ENCODE measurements at regions not wholly inside any gene's neighbourhood (a gene's known extent, or its start where the extent isn't known, plus 50 kb on each side); places are given as distances from the start of the nearest gene placed in this dataset.
A peak's percentile ranks its signal among the peaks of the same experiment; 100 is the strongest.
"Not testable (repeated sequence)": the region's sequence is repeated elsewhere in the genome, so short reads cannot be mapped to it uniquely, and the experiment has no call there.

DNA sequence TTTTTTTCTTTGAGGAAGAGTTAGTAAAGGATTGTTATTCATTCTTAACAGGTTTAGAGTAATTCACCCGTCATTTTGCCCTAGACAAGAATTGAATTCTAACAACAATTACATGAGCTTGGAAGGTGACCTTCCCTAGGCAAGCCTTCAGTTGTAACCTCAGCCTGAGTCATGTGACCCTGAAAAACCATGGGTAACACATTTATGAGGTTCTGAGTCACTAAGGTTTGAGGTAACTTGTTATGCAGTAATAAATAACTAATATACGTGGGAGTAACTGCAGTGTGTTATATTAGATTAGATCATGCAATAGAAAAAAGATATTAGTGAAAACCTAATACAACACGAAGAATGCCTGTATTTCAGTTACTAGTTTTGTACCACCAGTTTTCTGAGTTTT is 237.6 kb upstream of the NDN start:
- peak; percentile 28 for DNase-seq (ENCODE audit: low spot score)

DNA sequence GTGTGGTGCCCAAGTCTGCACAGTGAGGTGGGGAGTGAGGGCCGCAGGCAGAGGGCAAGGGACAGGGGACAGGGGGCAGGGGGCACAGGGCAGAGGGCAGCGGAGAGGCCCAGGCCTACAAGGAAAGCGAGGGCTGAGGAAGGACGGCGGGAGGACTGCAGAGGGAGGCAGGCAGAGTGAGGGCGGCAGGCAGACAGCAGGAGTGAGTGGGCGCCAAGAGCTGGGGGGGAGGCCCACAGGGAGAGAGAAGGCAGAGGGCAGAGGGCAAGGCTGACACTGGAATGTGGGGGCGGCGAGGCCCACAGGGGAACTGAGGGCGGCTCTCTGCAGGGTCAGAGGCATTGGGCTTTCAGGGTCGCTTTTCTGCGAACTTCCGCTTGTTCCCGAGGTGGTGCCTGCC is 267.8 kb upstream of the NDN start:
- no peak for DNase-seq (ENCODE audit: low spot score)

DNA sequence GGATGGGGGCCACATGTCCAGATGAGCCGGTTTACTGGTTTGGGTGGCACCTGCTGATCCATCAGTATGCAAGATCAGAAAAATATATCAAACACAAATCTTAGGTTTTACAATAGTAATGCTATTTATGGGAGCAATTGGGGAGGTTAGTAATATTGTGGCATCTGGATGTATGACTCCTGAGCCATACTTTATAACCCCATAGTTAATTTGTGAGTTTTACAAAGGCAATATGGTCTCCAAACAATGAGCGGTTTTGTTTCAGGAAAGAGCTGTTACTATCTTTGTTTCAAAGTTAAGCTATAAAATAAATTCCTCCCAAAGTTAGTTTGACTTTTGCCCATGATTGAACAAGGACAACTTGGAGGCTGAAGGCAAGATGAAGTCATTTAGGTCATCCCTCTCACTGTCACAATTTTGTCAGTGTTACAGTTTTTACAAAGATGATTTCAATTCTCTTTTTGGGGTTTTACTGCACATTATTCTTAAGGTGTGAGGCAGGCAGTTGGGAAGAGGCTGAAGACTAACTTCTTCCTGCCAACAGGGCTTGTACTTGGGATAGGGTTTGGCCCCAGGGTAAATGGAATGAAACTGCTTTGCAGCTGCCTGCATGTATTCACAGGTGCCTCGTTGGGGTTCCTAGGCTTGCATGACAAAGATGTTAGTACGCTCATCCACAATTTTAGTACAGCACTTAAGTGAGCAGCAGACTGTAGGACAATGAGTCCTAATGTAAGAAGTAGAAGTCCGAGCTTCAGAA is 296.6 kb upstream of the NDN start:
- DNase-seq (ENCODE audit: low spot score), result no peak

DNA sequence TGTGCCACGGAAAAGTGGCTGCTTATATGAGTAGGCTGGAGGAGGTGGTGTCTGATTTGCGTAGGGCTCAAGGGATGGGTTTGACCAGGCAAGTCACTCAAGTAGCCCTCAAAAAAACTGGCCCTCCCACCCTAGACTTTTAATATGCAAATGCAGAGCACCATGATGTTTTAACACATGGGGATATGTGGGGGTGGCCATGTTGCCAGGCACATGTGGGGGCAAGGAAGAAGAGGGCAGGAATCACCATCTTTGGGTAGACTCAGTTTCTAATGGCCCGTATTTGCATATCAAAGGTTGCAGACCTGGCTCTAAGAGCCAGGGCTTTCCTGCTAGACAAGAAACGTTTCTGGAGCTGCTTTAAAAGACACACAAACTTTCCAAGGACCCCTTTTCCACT is 307.2 kb upstream of the NDN start:
- DNase-seq (ENCODE audit: low spot score), result no peak

DNA sequence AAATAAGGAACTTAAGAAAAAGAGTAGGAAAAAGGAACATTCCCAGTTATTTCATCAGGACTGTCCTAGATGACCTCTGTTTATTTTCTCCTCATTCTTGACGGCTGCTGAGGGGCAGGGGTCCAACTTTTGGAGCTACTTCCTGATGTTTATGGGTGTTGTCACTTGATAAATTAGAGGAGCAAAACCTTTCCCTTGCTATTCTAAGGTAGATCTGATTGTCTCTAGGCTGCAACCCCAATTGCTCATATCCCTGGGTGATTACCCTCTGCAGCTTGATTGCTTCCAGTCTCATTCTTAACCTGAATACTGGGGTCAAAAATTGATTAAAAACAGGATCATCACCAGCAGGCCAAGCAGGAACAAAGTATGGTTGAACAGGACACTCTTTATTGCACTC is 311.0 kb upstream of the NDN start:
- DNase-seq (ENCODE audit: low spot score), result no peak

DNA sequence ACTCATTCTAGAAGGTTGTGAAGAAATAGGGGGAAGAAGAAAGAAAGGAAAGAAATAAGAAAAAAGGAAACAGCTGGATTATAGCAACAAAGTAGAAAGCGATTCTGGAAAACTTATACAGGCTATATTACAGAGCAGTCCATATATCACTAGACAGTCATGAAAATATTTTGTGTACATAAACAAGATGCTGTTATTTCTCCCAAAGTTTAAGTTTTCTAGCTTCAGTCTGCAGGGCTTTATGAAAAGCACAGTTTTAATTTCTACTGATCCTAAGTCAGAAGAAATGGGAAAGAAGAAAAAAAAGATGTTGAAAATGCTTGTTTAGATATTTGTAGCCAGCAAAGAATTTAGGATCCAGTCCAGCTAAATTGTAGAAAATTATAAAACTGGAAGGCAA is 321.4 kb upstream of the NDN start:
- no peak for DNase-seq (ENCODE audit: low spot score)

DNA sequence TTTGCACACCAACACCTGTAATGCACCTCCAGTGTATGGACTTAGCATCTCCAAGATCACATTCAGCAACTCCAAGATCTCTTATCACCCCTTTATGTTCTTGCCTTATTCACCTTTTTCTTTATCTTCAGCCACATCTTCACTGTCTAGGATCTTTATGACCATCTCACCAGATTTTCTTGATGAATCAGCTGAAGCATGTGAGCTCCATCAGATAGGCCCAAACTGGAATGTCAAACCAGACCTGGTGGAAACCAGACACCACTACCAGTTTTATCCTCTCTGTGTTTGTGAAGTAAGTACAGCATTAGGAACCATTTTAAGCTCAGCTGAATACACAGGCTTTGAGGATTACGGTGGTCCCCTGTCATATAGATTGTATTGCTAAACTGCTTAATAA is 330.4 kb upstream of the NDN start:
- DNase-seq (ENCODE audit: low spot score), result no peak

DNA sequence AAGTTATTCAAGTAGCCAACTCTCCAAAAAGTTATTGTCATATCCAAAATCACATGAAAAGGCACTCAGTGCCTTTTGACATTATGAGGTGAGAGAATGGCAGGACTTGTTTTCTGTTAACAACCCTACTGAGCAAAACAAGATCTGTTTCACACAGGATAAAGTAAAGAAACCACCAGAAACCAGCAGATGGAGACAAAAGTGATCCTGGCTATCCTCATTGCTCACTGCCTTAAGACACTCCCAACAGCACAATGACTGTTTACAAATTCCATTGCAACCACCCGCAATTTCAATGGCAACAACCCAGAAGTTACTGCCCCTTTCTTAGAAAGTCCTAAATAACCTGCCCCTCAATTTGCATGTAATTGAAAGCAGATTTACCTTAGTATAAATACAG is 352.6 kb upstream of the NDN start:
- DNase-seq (ENCODE audit: low spot score), result no peak

DNA sequence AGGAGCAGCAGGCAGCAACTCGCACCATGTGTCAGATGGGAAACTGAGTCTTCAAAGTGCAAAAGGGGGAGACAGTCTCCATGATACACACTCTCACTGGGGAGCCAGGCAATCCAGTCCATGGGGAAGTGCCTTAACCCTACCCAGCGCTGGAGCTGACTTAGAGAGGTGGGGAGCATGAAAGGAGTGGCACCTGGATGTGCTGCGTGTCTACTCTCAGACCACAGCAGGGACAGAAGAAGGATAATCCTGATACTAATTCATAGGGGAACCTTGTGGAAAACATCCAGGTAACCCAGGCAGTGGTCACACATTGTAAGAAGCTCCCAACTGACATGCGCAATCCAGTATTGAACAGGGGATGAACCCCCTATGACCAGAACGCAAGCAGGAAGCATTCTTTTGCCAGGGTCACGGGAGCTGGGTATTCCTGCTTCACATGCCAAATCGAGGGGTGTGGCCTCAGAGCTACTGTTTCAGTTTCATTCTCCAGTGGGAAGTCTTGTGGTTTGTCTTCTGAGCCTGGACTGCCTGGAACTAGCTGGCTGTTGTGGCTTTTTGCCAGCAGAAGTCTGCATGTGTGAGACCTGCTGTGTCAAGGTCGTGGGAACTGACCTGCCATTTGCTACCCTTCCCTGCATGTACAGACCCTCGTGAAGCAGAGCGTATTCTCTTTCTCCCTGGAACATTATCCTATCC is 367.6 kb upstream of the NDN start:
- peak; percentile 56 for DNase-seq (ENCODE audit: low spot score)

DNA sequence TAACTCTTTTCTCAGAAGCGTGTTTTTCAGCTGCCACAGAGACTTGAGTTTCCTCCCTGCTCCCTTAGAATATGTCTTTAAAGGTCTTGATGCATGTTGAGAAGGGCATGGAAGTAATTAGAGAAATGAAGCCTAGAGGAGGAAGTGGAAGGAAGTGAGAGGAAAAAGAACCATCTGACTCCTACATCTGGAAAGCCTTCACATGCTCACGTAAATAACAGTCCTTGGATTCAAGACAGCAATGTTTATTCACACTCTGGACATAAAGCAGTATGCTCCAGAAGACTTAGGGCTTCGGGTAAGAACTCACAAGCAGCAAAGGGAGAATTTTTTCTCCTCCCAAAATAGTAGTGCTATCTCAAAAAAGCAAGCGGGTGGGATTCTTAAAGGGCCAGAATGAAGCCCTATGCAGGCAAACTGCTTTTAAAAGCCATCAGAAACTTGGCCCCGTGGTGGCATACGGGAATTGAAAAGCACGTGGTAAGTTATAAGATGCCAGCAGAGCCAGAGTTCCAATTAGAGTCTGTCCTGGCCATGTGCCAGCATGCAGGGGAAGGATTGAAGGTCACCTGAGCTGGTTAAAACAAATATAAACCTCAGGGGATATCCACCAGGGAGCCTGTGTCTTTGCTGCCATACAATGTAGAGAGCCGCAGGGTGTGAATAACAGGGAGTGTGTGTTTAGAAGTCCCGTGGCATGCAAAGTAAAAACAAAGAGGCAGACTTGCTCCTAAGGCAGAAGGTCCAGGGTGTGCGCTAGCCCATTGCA is 380.8 kb upstream of the NDN start:
- DNase-seq (ENCODE audit: low spot score), result no peak

DNA sequence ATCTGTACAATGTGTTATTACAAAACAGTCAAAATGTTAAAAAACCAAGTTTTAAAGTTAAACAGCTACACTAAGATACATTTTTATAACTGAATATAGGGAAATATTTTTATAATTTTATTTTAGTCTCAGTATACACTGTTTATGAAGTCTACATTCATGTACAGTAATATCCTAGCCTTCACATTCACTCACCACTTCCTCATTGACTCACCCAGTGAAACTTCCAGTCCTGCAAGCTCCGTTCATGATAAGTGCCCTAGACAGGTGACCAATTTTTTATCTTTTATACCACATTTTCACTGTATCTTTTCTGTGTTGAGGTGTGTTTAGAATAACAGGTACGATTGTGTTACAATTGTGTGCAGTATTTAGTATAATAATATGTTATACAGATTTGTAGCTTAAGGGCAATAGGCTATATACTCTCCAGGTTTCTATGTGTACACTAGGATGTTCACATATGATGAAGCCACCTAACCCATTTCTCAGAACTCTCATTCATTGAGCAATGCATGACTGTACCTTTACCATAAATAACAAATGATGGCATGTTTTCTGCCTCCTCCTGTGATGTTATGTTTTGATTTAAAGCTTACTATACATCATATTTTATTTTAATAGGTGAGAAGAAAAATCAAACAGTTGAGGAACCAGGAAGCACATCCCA is 388.4 kb upstream of the NDN start:
- DNase-seq (ENCODE audit: low spot score), result peak; percentile 23

DNA sequence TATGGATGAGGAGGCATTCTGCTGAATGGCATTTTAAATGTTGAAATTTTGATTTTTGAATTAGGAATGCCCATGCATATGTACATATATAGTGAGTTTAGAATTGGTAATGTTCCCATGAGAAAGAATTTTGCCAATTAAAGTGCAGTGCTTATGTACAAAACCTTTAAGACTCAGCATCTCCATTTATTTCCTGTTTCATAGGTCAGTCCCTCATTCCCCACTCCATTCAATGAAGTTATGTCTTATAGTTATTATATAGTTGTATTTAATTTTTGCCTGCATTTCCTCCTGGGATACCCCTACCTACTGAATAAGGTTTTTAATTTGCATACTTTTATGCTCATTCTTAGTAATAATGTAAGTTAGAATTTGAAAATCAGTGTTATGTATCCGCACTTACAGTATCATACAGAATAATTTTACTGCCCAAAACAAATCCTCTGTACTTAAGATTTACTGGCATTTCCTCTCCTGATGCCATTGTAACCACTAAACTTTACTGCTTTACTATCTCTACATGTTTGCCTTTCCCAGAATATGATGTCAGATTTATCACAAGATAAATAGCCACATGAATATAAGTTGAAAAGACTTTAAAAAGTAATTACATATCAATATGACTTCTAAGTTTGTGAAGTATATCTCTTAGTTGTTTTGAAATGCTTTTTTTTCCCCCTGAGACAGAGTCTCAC is 389.1 kb upstream of the NDN start:
- no peak for DNase-seq (ENCODE audit: low spot score)

DNA sequence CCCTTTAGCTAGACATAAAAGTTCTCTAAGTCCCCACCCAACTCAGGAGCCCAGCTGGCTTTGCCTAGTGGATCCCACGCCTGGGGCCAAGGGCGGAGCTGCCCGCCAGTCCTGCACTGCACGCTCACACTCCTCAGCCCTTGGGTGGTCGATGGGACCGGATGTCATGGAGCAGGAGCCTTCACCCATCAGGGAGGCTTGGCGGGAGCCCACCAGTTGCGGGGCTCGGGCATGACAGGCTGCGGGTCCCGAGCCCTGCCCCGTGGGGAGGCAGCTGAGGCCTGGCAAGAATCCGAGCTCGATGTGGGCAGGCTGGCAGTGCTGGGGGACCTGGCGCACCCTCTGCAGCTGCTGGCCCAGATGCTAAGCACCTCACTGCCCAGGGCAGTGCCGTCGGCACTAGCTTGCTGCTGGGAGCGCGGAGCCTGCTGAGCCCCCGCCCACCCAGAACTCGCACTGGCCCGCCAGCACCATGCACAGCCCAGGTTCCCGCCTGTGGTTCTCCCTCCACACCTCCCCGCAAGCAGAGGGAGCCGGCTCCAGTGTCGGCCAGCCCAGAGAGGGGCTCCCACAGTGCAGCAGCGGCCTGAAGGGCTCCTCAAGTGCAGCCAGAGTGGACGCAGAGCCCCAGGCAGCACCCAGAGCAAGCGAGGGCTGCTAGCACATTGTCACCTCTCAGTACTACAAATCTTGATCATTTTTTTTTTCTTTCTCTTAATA is 391.4 kb upstream of the NDN start:
- DNase-seq (ENCODE audit: low spot score), result no peak

DNA sequence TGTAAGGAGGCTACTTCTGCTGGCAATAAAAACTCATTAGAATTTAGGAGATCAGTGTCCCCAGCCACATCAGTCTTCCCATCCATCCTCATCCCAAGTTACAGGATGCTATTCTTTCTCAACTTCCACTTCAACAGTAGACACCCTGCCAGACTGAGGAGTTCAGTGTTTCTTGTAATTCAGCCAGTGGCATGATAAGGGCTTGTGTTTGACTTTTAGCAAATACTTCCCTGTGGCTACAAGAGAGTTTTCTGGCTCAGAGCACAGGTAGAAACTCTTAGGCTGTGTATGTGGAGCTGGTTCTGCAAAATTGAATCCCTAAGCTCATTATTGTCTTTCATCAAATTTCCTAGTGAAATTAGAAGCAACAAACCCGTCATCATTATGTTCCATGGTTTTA is 401.8 kb upstream of the NDN start:
- DNase-seq (ENCODE audit: low spot score), result not testable (repeated sequence)

DNA sequence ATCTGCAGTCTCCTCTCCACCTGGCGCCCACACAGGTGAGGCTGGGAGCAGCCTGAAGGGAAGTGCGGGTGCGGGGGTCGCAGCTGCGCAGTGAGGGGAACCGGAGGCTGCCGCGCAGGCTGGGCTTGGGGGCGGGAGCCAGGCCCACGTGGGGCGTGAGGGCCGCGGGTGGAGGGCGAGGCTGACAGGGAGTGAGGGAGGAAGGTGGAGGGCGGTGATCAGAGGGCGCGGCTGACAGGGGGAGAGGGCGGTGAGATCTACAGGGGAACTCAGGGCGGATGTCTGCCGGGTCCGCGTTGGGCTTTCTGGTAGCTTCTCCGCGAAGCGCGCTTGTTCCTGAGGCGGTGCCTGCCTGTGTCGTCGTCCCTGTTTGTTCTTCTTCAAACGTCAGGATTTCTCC is 414.4 kb upstream of the NDN start:
- not testable (repeated sequence) for DNase-seq (ENCODE audit: low spot score)

DNA sequence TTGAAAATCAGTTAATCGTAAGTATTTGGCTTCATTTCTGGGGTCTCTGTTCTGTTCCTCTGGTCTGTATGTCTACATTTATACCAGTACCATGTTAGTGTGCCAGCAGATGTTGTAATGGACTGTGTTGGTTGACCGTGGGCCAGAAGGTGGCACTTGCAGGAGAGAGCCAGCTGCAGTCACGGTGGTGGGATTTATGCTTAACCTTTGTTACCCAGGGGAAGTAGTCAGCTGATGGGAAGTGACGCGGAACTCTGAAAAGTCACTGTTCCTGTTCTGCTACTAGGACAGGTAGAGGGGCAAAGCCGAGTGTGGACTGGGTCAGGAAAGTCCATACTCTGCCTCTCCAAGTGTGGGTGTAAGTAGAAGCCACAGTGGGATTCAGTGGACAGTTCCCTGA is 420.4 kb upstream of the NDN start:
- not testable (repeated sequence) for DNase-seq (ENCODE audit: low spot score)

DNA sequence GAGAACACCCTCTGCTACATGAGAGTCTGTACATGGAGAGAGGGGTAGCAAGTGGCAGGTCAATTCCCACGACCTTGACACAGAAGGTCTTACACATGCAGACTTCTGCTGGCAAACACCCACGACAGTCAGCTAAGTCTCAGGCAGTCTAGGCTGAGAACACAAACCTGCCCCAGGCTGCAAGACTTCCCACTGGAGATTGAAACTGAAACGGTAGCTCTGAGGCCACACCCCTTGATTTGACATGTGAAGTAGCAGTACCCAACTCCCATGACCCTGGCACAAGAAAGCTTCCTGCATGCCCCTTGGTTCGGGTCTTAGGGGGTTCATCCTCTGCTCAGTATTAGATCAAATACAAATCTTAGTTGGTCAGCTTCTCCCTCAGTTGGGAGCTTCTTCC is 420.8 kb upstream of the NDN start:
- DNase-seq (ENCODE audit: low spot score), result not testable (repeated sequence)

DNA sequence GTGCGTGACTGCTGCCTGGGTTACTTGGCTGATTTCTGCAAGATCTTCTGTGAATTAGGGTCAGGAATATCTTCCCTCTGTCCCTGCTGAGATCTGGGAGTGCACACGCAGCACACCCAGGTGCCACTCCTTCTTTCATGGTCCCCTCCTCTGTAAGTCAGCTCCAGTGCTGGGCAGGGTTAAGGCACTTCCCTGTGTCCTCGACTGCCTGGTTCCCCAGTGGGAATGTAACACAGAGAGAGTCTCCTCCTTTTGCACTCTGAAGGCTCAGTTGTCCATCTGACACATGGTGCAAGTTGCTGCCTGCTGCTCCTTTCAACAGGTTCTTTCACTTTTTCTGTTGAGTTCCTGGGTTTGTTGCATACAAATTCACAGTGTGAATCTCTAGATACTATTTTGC is 421.2 kb upstream of the NDN start:
- not testable (repeated sequence) for DNase-seq (ENCODE audit: low spot score)

DNA sequence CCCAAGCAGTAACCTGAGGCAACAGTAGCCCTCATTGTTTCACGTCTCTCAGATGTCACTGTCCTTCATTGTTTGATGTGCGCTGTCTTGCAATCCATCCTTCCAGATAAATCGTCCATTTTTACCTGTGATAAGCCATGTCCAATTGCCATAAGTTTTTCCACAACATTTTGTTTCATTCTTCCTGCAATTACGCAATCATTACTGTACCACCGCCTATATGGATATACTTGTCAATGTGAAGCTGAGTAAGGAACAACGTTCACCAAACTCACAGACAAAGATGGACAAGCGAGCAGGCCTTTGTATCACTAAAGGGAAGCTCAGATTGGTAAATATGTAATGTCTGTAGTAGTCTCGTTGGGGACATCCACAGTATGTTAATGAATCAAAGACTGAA is 452.5 kb upstream of the NDN start:
- DNase-seq (ENCODE audit: low spot score), result not testable (repeated sequence)

DNA sequence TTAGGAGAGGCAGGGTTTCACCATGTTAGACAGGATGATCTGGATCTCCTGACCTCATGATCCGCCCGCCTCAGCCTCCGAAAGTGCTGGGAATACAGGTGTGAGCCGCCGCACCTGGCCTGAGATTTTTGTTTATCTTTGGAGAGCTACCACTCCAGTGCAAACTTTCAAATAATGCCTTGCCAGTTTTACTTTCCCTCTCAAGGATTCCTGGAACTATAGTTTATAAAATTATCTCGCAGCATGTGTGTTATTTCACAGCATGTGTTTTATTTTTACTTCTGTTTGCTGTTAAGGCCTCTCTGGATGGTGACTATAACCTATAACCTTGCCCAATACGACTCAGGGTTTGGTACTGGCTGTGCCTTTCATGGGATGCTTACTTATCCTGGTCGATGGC is 458.0 kb upstream of the NDN start:
- DNase-seq (ENCODE audit: low spot score), result not testable (repeated sequence)

DNA sequence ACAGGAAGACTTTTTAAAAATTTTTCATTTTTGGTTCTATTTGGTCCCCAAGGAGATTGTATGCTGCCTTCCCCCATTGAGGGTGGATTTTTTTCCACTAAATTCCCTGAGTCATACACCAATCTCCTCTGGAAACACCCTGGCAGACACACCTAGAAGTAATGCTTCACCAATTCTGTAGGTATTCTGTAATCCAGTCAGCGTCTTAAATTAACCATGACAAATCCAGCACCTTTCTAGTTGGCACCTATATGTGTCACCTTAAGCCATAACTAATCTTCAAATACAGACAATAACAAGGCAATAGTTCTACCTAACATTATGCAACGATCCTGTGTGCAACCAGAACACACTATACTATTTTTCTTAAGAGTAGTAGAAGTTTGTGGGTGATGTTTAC is 459.1 kb upstream of the NDN start:
- DNase-seq (ENCODE audit: low spot score), result peak; percentile 28

Data from kidney tubule cell (primary cell).